Adrenal gland (tissue), 9 donors: ENCODE measurements at regions not wholly inside any gene's neighbourhood (a gene's known extent, or its start where the extent isn't known, plus 50 kb on each side); places are given as distances from the start of the nearest gene placed in this dataset.

Experiments
- DNase-seq, 7 donors: peaks; one replicate each; pipeline ENCODE4 v3.0.0-alpha.2; 2019 to 2020
- H3K27ac ChIP-seq, 5 donors: fragments of 200-600 bp; sonication (generic) in 4 of 5; 1 replicate in 3 of 5; 2 replicates in 2 of 5; pipeline versions ENCODE4 v1.5.1 to v1.8.0; 2016 to 2020; ENCODE audit warnings: mild to moderate bottlenecking in 1 of 5
- H3K27me3 ChIP-seq: fragments of 200-600 bp; 2 replicates; pipeline ENCODE4 v1.8.0; 2021
- H3K36me3 ChIP-seq, 2 donors: fragments of 200-600 bp; replicated peaks in 1 of 2; 1 replicate in 1 of 2; 2 replicates in 1 of 2; pipeline versions ENCODE4 v1.5.1 to v1.8.0; 2018 to 2022
- H3K4me1 ChIP-seq, 2 donors: fragments of 200-600 bp; replicated peaks in 1 of 2; 1 replicate in 1 of 2; 2 replicates in 1 of 2; pipeline versions ENCODE4 v1.5.1 to v1.8.0; 2018 to 2021
- H3K4me3 ChIP-seq, 4 donors: fragments of 200-600 bp; sonication (generic) in 3 of 4; one replicate each; pipeline ENCODE4 v1.5.1; 2016 to 2018
- H3K9me3 ChIP-seq, 3 donors: fragments of 200-600 bp; sonication (generic) in 1 of 3; replicated peaks in 1 of 3; 1 replicate in 2 of 3; 2 replicates in 1 of 3; pipeline versions ENCODE4 v1.5.1 to v1.8.0; 2016 to 2021
- CTCF ChIP-seq, 6 experiments: fragments of 450-650 bp in 4 of 6; fragments of 200-600 bp in 2 of 6; sonication (generic) in 1 of 6; IDR thresholded peaks; 1 replicate in 5 of 6; 2 replicates in 1 of 6; pipeline versions ENCODE4 v1.5.1 to v1.8.0; 2016 to 2021; ENCODE audit warnings: antibody characterized with exemption in 6 of 6, mild to moderate bottlenecking in 2 of 6, moderate library complexity in 1 of 6
- POLR2A ChIP-seq, 2 donors: fragments of 450-650 bp; IDR thresholded peaks; one replicate each; pipeline ENCODE4 v1.6.1; 2017; ENCODE audit warnings: antibody characterized with exemption in 2 of 2, mild to moderate bottlenecking in 2 of 2, moderate library complexity in 1 of 2
- WGBS, 4 donors: extraction: QIAGEN DNeasy Blood & Tissue Kit in 2 of 4; methylation state at CpG; one replicate each; pipeline versions ENCODE4 v1.1.5 to v1.1.7; 2013 to 2017; 5-methylcytosine and 5-hydroxymethylcytosine counted together
- intact Hi-C, 2 donors: fragments of 100-400 bp; cut with DNase I; formaldehyde crosslinking; loops; one replicate each; pipeline versions ENCODE4 v1.14.1 to v1.15.0; 2022 to 2023
- donor health status: healthy with polysubstance abuse.
- donor health status: Bipolar disorder and iron deficiency.
- donor health status: DM: yes; HTN: yes; CAD: no.
- donor health status: DM: no; HTN: no; CAD: no.
- donor health status: DM: no; HTN: no; CAD: no.

- WGBS, 4 donors, result 56 to 68% (median 66%) methylated on average over 4 of the region's 4 CpGs
- H3K36me3 ChIP-seq, result no peaks in the 10 kb centered on the region
- peaks cover 0 to 3% of the 10 kb centered on the region in 2 donors for H3K4me1 ChIP-seq
- intact Hi-C loops, result no loop called here
- H3K27me3 ChIP-seq, result no peaks in the 10 kb centered on the region
- H3K27ac ChIP-seq, result no peak overlapping the region
- no peak for DNase-seq
- TF ChIP-seq POLR2A (IDR thresholded peaks at IDR 0.05) (no peak), CTCF (IDR thresholded peaks at IDR 0.05) (no peak)
- no peaks in the 10 kb centered on the region for H3K9me3 ChIP-seq
- H3K4me3 ChIP-seq, result no peak overlapping the region
These were observed 500.6 kb downstream of the LTN1 start for GRCh38 chr21:28492127-28492526.

- Histone ChIP-seq H3K36me3 (no peaks in the 10 kb centered on the region), H3K4me1 (peaks cover 0 to 3% of the 10 kb centered on the region in 2 donors), H3K27ac (no peak overlapping the region), H3K4me3 (no peak overlapping the region), H3K9me3 (no peaks in the 10 kb centered on the region), H3K27me3 (no peaks in the 10 kb centered on the region)
- 74 to 90% (median 74%) methylated on average over 3 of the region's 3 CpGs for WGBS, 4 donors
- TF ChIP-seq CTCF (IDR thresholded peaks at IDR 0.05) (no peak), POLR2A (IDR thresholded peaks at IDR 0.05) (no peak)
- intact Hi-C loops, result no loop called here
- DNase-seq, result no peak
These were observed 502.8 kb downstream of the LTN1 start for GRCh38 chr21:28489821-28490350.

- no peak for DNase-seq
- no peaks in the 10 kb centered on the region for H3K36me3 ChIP-seq
- H3K27me3 ChIP-seq, result no peaks in the 10 kb centered on the region
- no peak overlapping the region for H3K4me3 ChIP-seq
- peaks cover 0 to 3% of the 10 kb centered on the region in 2 donors for H3K4me1 ChIP-seq
- TF ChIP-seq CTCF (IDR thresholded peaks at IDR 0.05) (no peak), POLR2A (IDR thresholded peaks at IDR 0.05) (no peak)
- no peak overlapping the region for H3K27ac ChIP-seq
- intact Hi-C loops, result no loop called here
- H3K9me3 ChIP-seq, result no peaks in the 10 kb centered on the region
- 54 to 76% (median 65%) methylated on average over 7 of the region's 7 CpGs for WGBS, 4 donors
These were observed 503.5 kb downstream of the LTN1 start for GRCh38 chr21:28489162-28489561.

- intact Hi-C loops, result no loop called here
- no peaks in the 10 kb centered on the region for H3K9me3 ChIP-seq
- DNase-seq, result no peak
- 63 to 72% (median 68%) methylated on average over 9 of the region's 9 CpGs for WGBS, 4 donors
- TF ChIP-seq POLR2A (IDR thresholded peaks at IDR 0.05) (no peak), CTCF (IDR thresholded peaks at IDR 0.05) (no peak)
- H3K4me3 ChIP-seq, result no peak overlapping the region
- peak overlapping the region in 1 of 5 donors; percentile 3 for H3K27ac ChIP-seq
- peaks cover 0 to 3% of the 10 kb centered on the region in 2 donors for H3K4me1 ChIP-seq
- H3K27me3 ChIP-seq, result no peaks in the 10 kb centered on the region
- no peaks in the 10 kb centered on the region for H3K36me3 ChIP-seq
These were observed 505.1 kb downstream of the LTN1 start for GRCh38 chr21:28487455-28488070.
